Suppressor macrophage (primary cell): ENCODE measurements at regions not wholly inside any gene's neighbourhood (a gene's known extent, or its start where the extent isn't known, plus 50 kb on each side); places are given as distances from the start of the nearest gene placed in this dataset.

Source experiments
- DNase-seq, 4 experiments: peaks; one replicate each; pipeline ENCODE4 v3.0.0-alpha.2; 2020 to 2022

DNA sequence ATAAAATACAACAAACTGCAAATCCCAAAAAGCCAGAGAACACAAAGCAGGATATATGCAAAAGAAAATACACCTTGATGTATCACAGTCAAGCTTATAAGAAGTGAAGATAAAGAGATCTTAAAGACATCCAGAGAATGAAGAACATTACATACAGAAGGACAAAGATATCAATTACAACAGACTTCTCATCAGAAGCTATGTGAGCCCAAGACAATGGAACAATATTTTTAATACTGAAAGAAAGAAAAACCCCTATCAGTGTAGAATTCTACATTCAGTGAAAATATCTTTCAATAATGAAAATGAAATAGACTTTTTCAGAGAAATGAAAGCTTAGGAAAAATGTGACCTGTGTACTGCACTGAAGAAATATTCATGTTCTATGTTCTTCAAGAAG is 104.5 kb upstream of the PHACTR3 start:
- no peak for DNase-seq

DNA sequence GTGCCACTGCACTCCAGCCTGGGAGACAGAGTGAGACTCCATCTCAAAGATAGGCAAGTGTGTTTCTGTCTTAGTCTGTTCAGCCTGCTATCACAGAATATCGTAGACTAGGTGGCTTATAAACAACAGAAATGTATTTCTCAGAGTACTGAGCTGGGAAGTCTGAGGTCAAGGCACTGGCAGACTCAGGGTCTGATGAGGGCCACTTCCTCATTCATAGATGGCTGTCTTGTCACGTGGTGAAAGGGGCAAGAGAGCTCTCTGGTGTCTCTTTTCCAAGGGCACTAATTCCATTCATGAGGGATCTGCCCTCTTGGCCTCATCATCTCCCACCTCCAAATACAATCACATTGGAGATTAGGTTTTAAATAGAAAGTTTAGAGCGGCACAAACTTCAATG is 95.6 kb upstream of the PHACTR3 start:
- peak in 2 of 4 experiments; percentile 16 to 17 for DNase-seq

DNA sequence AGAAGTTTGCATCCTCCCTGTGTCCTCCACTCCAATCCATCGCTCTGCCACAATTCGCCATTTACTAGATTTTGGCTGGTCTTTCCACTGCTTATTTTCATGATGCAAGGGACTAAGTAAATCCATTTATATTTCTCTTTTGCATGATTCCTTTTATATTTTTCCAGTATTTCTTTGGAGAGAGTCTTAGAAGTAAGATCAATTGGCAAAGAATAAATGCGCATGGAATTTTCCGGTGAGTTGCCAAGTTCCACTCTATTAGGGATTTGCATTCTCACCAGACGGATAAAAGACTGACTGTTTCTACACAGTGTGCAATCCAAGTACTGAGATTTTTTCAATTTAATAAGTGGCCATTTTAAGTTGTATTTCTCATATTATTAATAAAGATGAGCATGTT is 91.7 kb upstream of the PHACTR3 start:
- no peak for DNase-seq

DNA sequence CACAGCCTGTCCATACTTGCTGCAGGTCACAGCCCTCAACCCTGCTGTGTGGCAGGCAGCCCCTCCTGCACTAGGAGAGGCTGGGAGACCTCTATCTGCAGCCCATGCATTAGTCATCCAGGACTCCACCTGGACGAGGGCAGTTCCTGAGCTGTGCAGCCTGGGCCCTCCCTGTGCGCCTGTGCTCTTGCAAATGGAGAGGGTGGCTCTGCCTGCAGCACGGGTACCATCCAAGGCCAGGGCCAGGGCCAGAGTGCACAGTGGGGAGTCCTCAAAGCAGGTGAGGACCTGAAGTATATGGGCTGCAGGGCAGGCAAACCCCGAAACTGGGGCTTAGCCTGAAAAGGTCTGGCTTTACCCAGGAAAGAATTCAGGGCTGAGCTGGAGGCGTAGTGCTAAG is 89.8 kb upstream of the PHACTR3 start:
- DNase-seq: no peak

DNA sequence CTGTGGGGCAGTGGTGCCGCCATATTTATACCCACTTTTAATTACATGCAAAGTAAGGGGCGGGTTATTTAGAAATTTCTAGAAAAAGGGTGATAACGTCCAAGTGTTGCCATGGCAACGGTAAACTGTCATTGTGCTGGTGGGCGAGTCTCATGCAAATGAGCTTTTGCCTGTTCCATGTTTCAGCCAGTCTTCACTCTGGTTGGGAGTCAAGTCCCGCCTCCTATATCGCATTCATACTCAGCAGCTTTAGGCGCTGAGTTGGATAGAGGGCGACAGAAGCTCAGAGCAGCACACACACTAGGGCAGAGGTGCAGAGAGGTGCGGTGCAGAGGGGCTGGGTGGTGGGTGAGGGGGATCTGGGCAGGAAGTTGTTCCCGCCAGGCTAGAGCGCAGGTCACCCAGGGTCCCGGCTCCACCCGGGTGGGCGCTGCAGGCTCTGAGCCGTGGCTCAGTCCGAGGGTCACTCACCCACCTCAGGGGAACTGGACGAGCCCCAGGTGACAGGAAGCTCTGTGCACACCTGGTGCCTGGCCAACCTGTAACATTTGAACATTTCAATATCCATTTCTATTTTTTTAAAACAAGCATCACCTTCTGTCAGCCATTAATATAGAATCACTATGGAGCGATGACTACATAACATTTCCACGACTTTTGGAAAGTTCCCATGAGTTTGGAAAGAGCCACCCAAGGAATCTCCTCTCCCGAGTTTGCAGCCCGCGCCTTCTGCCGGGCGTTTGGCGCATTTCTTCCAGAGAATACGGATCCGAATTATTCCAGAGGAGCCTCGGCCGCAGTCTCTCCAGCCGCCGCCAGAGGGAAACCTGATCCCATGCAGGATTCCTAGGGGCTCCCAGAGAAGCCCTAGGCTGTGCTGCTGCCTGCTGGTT is 89.1 kb upstream of the PHACTR3 start:
- DNase-seq: peak; percentile 44 to 74 (median 54)

DNA sequence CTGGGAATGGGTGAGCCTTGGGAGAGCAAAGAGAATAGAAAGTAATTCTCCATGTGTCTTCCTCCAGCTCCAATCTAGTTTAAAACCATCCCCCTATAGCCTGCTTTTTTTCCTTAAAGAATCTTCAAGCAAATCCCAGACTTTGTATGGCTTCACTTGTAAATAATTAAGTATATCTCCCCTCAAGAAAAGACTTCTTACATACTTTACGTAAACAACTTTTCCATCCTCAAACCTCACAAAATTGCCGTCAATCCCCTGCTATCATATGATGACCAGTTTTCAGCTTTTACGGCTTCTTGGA is 88.5 kb upstream of the PHACTR3 start:
- DNase-seq: no peak

DNA sequence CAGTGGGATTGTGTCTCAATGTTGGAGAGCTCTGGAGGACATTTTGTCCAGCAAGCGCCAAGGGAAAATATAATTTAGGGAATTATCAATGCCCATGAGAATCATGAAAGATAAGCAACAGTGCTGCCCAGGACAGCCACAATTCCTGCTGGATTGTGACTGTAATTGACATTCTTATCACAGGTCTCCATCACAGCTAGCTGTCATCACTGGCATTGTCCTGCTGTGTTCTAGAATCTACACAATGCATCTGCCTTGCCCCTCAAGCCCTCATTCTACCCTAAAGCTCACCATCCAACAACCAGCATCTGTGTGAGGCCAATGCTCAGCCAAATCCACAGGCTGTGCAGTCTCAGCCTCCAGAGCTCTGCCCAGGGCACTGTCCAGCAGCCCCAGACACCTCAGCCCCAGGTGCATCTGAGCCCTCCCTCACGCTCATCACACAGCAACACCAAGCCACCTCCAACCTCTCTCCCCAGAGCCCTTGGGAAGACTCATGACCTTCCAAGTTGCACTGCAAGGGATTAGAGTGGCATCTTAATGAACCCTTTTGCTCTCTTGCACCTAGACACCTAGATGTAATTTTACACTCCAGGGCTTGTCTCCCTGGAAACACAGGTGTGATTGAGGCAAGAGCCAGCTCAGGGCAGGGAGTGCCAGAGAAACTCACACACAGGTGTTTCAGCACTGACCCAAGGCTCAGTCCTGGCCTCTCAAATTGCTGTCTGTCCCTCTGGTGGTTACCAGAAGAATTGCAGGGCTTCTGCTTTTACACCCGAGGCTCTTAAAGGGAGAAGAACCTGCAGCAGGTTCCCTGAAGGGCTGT is 85.2 kb upstream of the PHACTR3 start:
- DNase-seq: peak; percentile 54 to 80 (median 74)

DNA sequence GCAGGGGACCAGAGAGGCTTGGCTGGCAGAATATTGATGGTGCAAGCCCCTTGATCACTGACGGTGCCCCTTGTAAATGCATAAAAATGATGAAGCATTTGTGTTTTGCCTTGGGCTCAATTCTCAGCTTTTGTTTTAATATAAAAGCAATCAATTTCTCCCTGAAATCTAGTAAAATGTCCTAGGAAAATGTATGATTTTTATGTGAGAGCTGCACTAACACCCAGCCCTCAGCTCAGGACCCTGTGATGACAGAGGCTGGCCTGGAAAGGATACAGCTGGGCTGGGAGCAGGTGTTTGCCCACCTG is 84.7 kb upstream of the PHACTR3 start:
- no peak for DNase-seq

DNA sequence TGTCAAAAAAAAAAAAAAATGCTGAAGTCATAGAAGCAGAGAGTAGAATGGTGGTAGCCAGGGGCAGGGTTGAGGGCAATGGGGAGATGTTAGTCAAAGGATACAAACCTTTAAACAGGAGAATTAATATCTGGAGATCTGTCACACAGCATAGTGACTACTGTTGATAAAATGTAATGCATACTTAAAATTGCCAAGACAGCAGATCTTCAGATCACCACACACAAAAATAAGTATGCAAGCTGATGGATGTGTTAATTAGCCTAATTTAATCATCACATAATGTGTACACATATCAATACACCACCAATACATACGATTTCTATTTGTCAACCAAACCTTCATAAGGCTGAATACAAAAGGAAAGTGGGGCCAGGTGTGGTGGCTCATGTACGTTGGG is 83.5 kb upstream of the PHACTR3 start:
- DNase-seq: no peak

DNA sequence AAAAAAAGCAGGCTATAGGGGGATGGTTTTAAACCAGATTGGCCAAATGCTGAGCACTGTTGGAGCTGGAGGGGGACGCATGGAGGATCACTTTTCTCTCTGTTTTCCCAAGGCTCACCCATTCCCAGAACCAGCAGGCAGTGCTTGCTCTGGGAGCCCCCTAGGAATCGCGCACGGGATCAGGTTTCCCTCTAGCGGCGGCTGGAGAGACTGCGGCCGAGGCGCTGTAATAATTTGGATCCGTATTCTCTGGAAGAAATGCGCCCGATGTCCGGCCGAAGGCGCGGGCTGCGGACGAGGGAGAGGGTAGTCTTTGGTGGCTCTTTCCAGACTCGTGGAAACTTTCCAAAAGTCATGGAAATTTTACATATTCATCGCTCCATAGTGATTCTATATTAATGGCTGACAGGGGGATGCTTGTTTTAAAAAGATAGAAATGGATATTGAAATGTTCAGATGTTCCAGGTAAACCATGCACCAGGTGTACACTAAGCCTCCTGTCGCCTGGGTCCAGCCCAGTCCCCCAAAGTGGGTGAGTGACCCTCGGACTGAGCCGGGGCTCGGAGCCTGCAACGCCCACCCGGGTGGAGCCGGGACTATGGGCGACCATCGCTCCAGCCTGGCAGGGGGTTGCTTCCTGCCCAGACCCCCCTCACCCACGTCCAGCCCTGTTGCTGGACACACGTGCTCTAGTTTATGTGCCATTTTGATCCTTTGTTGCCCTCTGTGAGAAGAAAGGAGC is 78.7 kb upstream of the PHACTR3 start:
- peak; percentile 47 to 74 (median 64) for DNase-seq

DNA sequence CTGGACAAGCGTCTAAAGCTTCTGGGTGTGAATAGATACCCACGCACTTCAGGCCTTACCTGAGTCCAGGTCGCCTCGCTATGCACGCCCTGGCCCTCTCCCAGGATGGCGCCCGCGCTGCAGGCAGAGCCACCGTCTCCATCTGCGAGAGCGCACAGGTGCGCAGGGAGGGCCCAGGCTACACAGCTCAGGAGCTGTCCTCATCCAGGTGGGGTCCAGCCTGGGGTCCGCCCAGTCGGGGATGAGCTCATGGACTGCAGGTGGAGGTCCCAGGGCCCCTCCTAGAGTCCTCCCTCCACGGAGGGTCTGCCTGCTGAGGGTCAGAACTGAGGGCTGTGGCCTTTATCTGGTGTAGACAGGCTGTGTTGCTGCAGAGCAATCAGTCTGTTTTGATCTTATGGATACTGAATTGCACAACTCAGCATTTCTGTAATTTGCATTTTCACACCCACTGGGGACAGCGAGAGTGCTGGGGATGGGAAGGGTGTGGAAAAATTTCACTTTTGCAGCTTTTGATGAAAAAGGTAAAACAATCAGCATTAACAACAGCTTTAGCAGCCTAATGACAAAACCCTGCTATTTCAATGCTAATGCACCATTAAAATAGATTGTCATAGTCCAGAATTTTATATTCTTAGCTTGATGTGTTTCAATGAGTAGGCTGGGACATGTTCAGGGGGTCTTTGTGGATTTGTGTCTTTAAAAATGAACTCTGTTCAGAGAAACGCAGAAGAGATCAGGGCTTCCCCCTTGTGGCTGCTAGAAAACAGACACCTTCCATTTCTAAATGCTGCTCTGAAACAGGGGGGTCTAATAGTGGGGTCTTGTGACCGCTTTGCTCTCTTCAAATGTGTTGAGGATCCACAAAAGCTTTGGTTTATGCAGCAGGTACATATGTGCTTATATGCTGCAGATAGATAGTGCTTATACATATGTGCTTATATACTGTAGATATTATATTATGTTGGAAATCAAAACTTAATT is 77.8 kb upstream of the PHACTR3 start:
- peak in 1 of 4 experiments; percentile 6 for DNase-seq

DNA sequence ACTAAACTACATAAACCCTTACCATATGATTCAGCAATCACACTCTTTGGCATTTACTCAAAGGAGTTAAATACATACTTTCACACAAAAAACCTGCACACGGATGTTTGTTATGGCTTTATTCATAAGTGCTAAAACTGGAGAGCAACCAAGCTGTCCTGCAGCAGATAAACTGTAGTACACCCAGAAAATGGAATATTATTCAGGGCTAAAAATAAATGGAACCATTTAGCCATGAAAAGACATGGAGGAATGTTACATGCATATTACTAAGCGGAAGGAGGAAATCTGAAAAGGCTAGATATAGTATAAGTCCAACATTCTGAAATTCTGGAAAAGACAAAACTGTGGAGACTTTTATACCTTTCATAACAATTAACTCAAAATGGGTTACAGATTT is 73.6 kb upstream of the PHACTR3 start:
- no peak for DNase-seq

DNA sequence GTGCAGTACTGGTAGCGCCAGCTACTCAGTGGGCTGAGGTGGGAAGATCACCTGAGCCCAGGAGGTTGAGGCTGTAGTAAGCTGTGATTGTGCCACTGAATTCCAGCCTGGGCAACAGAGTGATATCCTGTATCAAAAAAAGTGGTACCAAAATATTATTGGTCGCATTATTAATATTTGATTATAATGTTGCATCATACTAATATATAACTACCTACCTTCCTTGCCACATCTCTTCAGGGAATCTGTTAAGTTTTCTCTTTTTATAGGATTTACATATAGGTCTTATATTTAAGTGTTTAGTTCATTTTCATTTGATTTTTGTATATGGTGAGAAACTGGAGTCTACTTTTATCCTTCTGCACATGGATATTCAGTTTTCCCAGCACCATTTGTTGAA is 66.3 kb upstream of the PHACTR3 start:
- no peak for DNase-seq

DNA sequence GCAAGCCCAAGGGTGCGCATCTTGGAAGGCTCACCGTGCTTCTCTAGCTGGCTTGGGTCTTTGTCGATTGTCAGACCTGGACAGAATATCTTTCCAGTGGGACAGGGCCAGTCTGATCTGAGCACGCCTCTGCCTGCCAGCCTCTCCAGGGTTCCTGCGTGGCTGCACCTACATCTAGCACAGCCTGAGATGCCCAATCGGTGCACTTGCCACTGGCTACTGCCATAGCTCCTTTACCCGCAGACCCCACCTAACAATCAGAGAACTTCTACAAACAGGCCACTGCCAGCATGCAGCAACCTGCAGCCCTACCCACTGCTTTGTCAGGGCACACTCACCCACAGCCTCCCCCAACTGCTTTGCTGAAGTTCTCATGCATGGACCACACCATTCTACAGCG is 56.7 kb upstream of the PHACTR3 start:
- no peak for DNase-seq
